Left hindlimb (tissue), 1 donor: ENCODE measurements at regions not wholly inside any gene's neighbourhood (a gene's known extent, or its start where the extent isn't known, plus 50 kb on each side); places are given as distances from the start of the nearest gene placed in this dataset.
"Not testable (repeated sequence)": the region's sequence is repeated elsewhere in the genome, so short reads cannot be mapped to it uniquely, and the experiment has no call there.

Experiments
- DNase-seq: peaks from one replicate; pipeline ENCODE4 v3.0.0-alpha.2; 2018

GRCh38 chr11:89615642-89616041 is 94.5 kb upstream of the TRIM77 start:
- DNase-seq = not testable (repeated sequence)

GRCh38 chr11:89616161-89616560 is 93.9 kb upstream of the TRIM77 start:
- not testable (repeated sequence) for DNase-seq

GRCh38 chr11:89616999-89617602 is 93.0 kb upstream of the TRIM77 start:
- not testable (repeated sequence) for DNase-seq

- not testable (repeated sequence) for DNase-seq
These were observed 89.4 kb upstream of the TRIM77 start for GRCh38 chr11:89620721-89621120.

GRCh38 chr11:89625171-89625570 is 84.9 kb upstream of the TRIM77 start:
- no peak for DNase-seq

GRCh38 chr11:89626366-89626765 is 83.7 kb upstream of the TRIM77 start:
- DNase-seq = no peak

- not testable (repeated sequence) for DNase-seq
These were observed 83.2 kb upstream of the TRIM77 start for GRCh38 chr11:89626881-89627280.

GRCh38 chr11:89633135-89633705 is 76.9 kb upstream of the TRIM77 start:
- DNase-seq = no peak

GRCh38 chr11:89640777-89641176 is 69.3 kb upstream of the TRIM77 start:
- DNase-seq = not testable (repeated sequence)

GRCh38 chr11:89648232-89648631 is 61.9 kb upstream of the TRIM77 start:
- not testable (repeated sequence) for DNase-seq

- not testable (repeated sequence) for DNase-seq
These were observed 61.1 kb upstream of the TRIM77 start for GRCh38 chr11:89648996-89649395.

- not testable (repeated sequence) for DNase-seq
These were observed 55.4 kb upstream of the TRIM77 start for GRCh38 chr11:89654669-89655068.

- DNase-seq = not testable (repeated sequence)
These were observed 51.3 kb upstream of the TRIM77 start for GRCh38 chr11:89658767-89659166.

- DNase-seq = not testable (repeated sequence)
These were observed 50.7 kb upstream of the TRIM77 start for GRCh38 chr11:89659414-89659813.

- DNase-seq = no peak
These were observed 49.9 kb upstream of the TRIM77 start for GRCh38 chr11:89660234-89660633.
